CD4-positive, alpha-beta T cell treated with Interleukin-10 for 1 hour (primary cell): ENCODE measurements at regions not wholly inside any gene's neighbourhood (a gene's known extent, or its start where the extent isn't known, plus 50 kb on each side); places are given as distances from the start of the nearest gene placed in this dataset.
A peak's percentile ranks its signal among the peaks of the same experiment; 100 is the strongest.
"Not testable (repeated sequence)": the region's sequence is repeated elsewhere in the genome, so short reads cannot be mapped to it uniquely, and the experiment has no call there.

ENCODE experiments used
- DNase-seq: peaks from one replicate; pipeline ENCODE4 v3.0.0-alpha.2; 2020

GRCh38 chrX:80508083-80508482 is 87.8 kb downstream of the TENT5D start:
- not testable (repeated sequence) for DNase-seq

- DNase-seq: no peak
Observed at GRCh38 chrX:80511969-80512760, 91.9 kb downstream of the TENT5D start.

- no peak for DNase-seq
Observed at GRCh38 chrX:80512924-80513323, 92.7 kb downstream of the TENT5D start.

GRCh38 chrX:80513625-80514024 is 93.4 kb downstream of the TENT5D start:
- DNase-seq: no peak

DNA sequence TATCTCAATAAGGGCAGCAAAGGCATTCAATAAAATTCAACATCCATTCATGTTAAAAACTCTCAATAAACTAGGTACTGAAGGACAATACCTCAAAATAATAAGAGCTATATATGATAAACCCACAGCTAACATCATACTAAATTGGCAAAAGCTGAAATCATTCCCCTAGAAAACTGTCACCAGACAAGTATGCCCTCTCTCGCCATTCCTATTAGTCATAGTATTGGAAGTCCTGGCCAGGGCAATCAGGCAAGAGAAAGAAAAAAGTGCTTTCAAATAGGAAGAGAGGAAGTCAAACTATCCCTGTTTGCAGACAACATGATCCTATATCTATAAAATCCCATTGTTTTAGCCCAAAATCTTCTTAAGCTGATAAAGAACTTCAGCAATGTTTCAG is 116.8 kb downstream of the TENT5D start:
- no peak for DNase-seq

DNA sequence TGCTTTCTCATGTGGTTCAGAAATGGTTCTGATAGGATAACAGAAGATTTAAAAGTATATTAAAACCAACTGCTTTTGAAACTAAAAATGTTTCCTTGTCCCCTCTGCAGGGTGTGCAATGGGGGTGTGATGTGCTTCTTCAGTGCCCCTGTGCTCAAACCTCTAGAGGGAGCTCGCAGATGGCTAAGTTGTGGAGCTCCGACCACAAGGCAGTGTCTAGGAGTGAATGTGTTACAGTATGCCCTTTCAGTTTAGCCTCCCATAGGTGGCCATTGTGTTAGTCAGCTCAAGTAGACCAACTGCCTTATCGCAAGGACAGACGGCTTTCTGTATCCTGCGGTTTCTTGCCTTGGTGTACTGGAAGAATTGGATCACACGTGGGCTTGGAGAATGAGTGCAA is 130.5 kb downstream of the TENT5D start:
- no peak for DNase-seq

DNA sequence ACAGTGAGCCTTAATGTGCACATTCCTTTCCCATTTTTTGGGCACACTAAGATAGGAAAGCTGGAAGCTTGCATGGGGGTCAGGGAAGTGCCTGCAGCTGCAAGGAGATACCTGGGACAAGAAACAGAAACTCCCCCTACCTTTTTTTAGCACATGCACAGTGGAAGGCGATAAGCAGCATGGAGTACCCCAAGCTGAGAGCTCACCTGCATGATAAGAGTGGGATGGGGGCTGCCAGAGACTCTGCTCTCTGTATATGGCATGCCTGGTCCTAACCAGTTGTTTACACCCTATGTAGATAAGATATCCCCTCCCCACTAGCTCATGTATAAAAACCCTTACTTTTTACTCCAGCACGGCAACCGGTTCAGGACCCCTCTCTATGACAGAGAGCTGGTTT is 135.9 kb downstream of the TENT5D start:
- no peak for DNase-seq

- no peak for DNase-seq
Observed at GRCh38 chrX:80572636-80573035, 152.4 kb downstream of the TENT5D start.

GRCh38 chrX:80573275-80573674 is 153.0 kb downstream of the TENT5D start:
- no peak for DNase-seq

GRCh38 chrX:80574486-80575086 is 154.3 kb downstream of the TENT5D start:
- DNase-seq: not testable (repeated sequence)

DNA sequence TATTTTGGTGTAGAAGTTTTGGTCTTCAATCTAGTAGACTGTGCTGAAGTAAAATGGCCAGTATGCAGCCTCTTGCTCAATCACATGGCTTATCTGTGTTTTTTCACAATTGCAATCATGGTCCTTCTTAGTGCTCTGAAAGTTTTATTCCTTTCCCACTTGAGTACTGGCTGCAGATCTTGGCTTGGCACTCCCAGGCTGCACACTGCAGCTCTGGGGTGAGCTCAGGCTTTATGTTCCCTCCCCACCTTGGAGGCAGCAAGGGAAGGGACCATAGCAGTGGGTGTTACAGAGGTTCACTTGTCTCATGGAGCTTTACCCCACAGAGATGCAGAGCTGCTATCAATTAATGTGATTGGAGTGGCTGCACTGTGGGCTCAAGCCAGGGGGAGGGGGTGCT is 156.0 kb downstream of the TENT5D start:
- no peak for DNase-seq

DNA sequence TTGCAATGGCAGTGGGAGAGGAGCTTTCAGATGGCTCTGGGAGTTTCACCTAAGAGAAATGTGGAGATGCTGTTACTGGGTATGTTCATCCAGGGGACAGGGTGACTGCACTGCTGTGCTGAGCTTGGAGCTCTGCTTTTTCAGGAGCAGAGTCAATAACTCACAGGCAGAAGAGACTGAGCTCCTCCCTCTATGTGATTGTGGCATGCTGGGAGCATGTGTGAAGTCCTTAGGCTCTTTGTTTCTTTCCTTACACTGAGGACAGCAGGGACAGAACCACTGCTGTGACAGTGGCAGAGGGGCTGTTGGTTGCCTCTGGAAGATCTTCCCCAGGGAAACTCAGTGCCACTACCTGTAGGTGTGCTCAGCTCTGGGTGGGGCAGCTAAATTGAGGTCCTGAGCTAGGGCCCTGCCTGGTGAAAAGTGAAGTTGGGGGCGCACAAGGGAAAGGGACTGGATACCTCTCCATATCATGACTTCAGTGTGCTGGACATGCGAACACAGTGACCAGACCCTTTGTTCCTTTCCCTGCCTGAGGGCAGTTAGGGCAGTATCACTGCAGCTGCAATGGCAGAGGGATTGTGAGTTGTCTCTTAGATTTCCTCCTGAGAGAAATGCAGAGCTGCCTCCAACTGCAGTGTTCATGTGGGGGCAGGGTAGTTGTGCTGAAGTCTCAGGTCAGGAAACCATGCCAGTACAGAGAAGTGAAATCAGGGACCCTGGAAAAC is 156.7 kb downstream of the TENT5D start:
- DNase-seq: no peak

DNA sequence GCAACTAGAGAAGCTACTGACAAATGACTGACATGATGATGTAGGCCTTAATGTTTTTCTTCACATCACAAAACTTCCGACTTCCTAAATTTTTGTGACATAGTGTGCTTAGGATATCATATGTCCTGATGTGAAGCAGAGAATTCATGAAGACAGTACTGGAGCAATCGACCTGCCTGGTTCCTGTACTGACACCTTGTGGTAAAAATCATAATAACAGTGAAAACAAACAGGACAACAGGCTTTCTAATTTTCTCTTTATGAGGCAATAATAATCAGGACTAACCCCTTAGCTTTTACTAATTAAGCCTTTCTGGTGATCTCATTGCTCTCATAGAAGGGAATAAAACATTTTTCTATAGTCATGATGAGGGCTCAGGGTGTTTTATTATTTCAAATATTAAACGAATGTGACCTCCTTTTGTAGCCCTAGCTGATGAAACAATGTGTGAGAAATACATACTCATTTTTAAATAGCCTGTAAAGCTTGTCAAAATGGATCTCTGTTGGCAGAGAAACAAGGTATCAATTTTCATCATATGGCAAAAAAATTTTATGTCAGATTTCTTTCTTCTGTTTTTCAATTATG is 158.4 kb downstream of the TENT5D start:
- peak; percentile 0 for DNase-seq

- not testable (repeated sequence) for DNase-seq
Observed at GRCh38 chrX:80590992-80591391, 170.7 kb downstream of the TENT5D start.

DNA sequence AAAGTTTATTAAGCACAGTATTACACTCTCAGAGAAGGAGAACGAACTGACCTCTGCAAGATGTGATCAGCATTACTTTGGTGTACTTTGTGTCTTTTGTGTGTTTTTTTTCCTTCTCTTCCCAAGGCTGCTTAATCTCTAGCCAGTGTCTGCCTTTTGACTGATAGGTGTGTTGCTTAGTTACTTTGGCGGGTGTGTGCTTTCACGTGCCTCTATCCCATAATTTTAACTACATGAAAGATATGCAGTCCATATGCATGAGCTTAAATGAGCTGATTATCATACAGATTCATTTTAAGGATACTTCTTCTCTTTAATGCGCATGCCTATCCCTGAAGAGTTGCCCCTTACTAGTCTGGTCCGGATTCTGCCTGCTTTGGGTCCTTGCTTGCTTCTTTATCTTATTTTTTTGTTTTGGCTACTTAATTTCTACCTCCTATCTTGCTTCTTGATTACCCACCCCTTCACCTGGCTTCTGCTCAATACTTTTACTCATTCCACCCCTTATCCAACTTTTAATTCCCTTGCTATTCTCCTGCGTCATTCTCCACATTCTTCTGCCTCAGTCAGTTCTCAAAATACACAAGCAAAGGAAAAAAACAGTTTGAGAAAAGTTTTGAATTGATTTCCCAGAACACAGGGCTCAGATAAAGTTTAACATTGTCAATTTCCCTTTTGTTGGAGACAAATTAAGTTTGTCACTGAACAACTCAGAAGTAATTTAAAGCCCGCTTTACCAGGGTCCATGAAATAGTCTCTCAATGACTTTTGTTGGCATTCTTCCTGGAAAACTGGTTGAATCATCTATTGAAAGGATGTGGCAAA is 182.0 kb downstream of the TENT5D start:
- no peak for DNase-seq
